Ascending aorta (tissue), 2 donors: ENCODE measurements at regions not wholly inside any gene's neighbourhood (a gene's known extent, or its start where the extent isn't known, plus 50 kb on each side); places are given as distances from the start of the nearest gene placed in this dataset.
"Not testable (repeated sequence)": the region's sequence is repeated elsewhere in the genome, so short reads cannot be mapped to it uniquely, and the experiment has no call there.

Experiments used
- DNase-seq, 2 donors: peaks; one replicate each; pipeline ENCODE4 v3.0.0-alpha.2; 2019; ENCODE audit warnings: low spot score in 2 of 2
- H3K27ac ChIP-seq, 2 donors: fragments of 200-600 bp; sonication (generic); one replicate each; pipeline ENCODE4 v1.5.1; 2016 to 2017; ENCODE audit warnings: mild to moderate bottlenecking in 1 of 2
- H3K27me3 ChIP-seq: fragments of 200-600 bp; sonication (generic); one replicate; pipeline ENCODE4 v1.5.1; 2017
- H3K36me3 ChIP-seq, 2 donors: fragments of 200-600 bp; sonication (generic); one replicate each; pipeline ENCODE4 v1.5.1; 2016
- H3K4me1 ChIP-seq, 2 donors: fragments of 200-600 bp; sonication (generic); one replicate each; pipeline ENCODE4 v1.5.1; 2016 to 2017; ENCODE audit warnings: mild to moderate bottlenecking in 1 of 2
- H3K4me3 ChIP-seq, 2 donors: fragments of 200-600 bp; sonication (generic); one replicate each; pipeline ENCODE4 v1.5.1; 2016 to 2017; ENCODE audit warnings: mild to moderate bottlenecking in 1 of 2
- H3K9me3 ChIP-seq, 2 donors: fragments of 200-600 bp; sonication (generic); one replicate each; pipeline ENCODE4 v1.5.1; 2016
- intact Hi-C: fragments of 100-400 bp; cut with DNase I; formaldehyde crosslinking; loops from one replicate; pipeline ENCODE4 v1.15.1; 2023
- TF ChIP-seq, protein P1 (sequence below), 3 experiments: fragments of 200-600 bp in 2 of 3; fragments of 450-650 bp in 1 of 3; sonication (generic) in 2 of 3; IDR thresholded peaks; one replicate each; pipeline ENCODE4 v1.5.1; 2016 to 2019; ENCODE audit warnings: antibody characterized with exemption in 3 of 3, mild to moderate bottlenecking in 1 of 3, moderate library complexity in 1 of 3

DNA sequence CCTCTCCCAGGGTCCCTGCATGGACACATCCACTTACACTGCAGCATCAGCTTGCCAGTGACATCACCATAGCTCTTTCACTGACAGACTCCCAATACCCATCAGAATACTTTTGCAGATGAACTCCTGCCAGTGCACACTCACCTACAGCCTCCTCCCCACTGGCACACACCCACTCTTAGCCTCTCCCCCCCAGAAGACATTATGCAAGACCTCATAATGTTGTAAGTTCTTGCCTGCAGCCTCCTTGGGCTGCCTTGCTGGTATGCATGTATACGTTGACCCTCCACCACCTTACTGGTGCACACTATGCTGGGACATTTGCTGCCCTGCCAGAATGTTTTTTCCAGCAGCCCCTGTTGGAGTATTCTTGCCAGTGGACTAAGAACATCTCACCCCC lies 324.2 kb downstream of the AEBP2 start:
- Histone ChIP-seq H3K27me3 (no peaks in the 10 kb centered on the region), H3K4me1 (peaks cover 0 to 12% of the 10 kb centered on the region in 2 donors), H3K27ac (peak overlapping the region; percentile 48 to 51), H3K36me3 (no peaks in the 10 kb centered on the region), H3K4me3 (no peak overlapping the region), H3K9me3 (no peaks in the 10 kb centered on the region)
- TF ChIP-seq, protein P1, sequence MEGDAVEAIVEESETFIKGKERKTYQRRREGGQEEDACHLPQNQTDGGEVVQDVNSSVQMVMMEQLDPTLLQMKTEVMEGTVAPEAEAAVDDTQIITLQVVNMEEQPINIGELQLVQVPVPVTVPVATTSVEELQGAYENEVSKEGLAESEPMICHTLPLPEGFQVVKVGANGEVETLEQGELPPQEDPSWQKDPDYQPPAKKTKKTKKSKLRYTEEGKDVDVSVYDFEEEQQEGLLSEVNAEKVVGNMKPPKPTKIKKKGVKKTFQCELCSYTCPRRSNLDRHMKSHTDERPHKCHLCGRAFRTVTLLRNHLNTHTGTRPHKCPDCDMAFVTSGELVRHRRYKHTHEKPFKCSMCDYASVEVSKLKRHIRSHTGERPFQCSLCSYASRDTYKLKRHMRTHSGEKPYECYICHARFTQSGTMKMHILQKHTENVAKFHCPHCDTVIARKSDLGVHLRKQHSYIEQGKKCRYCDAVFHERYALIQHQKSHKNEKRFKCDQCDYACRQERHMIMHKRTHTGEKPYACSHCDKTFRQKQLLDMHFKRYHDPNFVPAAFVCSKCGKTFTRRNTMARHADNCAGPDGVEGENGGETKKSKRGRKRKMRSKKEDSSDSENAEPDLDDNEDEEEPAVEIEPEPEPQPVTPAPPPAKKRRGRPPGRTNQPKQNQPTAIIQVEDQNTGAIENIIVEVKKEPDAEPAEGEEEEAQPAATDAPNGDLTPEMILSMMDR (IDR thresholded peaks at IDR 0.05), result no peak
- DNase-seq, result no peak
- intact Hi-C loops, result no loop called here

DNA sequence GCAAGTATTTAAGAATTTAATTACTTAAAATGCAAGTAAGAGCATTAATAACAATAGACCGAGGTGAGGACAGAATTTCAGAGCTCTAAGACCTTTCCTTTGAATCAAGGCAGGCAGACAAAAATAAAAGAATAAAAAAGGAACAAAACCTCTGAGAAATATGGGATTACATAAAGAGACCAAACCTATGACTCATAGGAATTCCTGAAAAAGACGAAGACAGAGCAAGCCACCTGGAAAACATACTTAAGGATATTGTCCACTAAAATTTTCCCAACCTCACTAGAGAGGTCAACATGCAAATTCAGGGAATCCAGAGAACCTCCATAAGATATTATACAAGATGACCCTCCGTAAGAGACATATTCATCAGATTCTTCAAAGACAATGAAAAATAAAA lies 325.1 kb downstream of the AEBP2 start:
- intact Hi-C loops, result no loop called here
- no peaks in the 10 kb centered on the region for H3K27me3 ChIP-seq
- H3K9me3 ChIP-seq, result no peaks in the 10 kb centered on the region
- no peak overlapping the region for H3K4me3 ChIP-seq
- DNase-seq, result no peak
- peaks cover 0 to 10% of the 10 kb centered on the region in 2 donors for H3K4me1 ChIP-seq
- TF ChIP-seq, protein P1 (IDR thresholded peaks at IDR 0.05), result no peak
- H3K36me3 ChIP-seq, result no peaks in the 10 kb centered on the region
- H3K27ac ChIP-seq, result peak overlapping the region; percentile 48 to 51

DNA sequence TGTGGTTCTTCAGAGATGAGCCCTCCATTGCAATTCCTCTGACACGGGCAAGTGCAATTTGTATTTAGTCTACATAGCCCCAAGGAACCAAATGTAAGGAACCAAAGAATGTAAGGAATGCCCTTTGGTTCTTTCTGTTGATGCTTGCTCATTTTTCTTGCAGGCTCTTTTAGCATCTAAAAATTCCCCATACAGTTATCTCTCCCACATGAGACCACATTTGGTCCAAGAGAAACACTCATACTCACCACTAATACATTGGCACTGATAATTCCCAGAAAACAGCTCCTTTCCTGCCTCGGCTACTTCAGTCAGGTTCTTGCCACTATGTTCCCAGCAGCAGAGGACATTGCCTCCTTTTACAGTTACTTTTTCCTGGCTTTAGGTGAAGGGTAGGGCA lies 332.6 kb downstream of the AEBP2 start:
- H3K27ac ChIP-seq, result peak overlapping the region; percentile 68 to 77
- no peaks in the 10 kb centered on the region for H3K36me3 ChIP-seq
- DNase-seq, result peak in 1 of 2 donors; percentile 79
- H3K4me1 ChIP-seq, result peaks cover 0 to 14% of the 10 kb centered on the region in 2 donors
- intact Hi-C loops, result loop anchor here (10.0 kb wide), 1 partner anchor 353 kb away; no protein-coding TSS in a partner anchor
- TF ChIP-seq, protein P1 (IDR thresholded peaks at IDR 0.05), result peak in 1 of 3 experiments; percentile 35
- no peak overlapping the region for H3K4me3 ChIP-seq
- H3K9me3 ChIP-seq, result no peaks in the 10 kb centered on the region
- no peaks in the 10 kb centered on the region for H3K27me3 ChIP-seq

DNA sequence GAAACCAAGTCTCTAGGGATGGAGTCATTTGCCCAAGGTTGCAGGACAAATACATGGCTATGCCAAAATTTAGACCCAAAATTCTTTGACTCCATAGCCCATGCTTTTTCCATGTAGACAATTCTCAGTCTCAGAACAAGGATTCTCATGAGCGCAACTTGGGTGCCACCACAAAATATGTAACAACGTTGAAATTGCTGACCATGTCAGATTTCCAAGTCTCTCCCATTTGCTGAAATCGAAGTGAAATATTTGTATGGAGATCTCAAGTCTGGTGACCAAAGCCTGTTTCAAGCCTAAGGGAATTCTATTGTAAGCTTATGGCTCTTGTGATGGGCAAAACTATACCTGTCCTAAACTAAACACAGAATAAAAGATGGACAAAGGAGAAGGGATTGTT lies 333.5 kb downstream of the AEBP2 start:
- Histone ChIP-seq H3K27ac (peak overlapping the region; percentile 68 to 77), H3K9me3 (no peaks in the 10 kb centered on the region), H3K4me1 (peaks cover 0 to 14% of the 10 kb centered on the region in 2 donors), H3K36me3 (no peaks in the 10 kb centered on the region), H3K4me3 (no peak overlapping the region), H3K27me3 (no peaks in the 10 kb centered on the region)
- intact Hi-C loops, result loop anchor here (10.0 kb wide), 1 partner anchor 352 kb away; no protein-coding TSS in a partner anchor
- DNase-seq, result no peak
- TF ChIP-seq, protein P1 (IDR thresholded peaks at IDR 0.05), result no peak

DNA sequence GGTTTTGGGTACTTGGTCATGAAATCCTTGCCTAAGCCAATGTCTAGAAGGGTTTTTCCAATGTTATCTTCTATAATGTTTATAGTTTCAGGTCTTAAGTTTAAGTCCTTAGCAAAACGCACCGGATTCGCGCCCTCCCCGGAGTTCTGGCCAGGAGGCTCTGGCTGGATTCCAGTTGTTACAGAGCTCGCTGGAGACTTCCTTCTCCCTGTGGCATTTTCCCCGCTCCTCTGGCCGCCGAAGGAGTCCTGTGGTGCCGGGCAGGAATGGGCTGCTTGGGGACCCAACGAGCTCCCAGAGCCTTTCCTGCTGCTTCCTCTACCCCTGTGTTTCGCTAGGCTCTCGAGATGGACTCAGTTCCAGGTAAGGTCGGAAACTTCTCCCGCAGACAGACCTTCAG lies 335.9 kb downstream of the AEBP2 start:
- Histone ChIP-seq H3K27ac (peak overlapping the region; percentile 53 to 76), H3K4me1 (peaks cover 12 to 32% of the 10 kb centered on the region in 2 donors), H3K36me3 (no peaks in the 10 kb centered on the region), H3K4me3 (peak overlapping the region; percentile 16 to 39), H3K27me3 (no peaks in the 10 kb centered on the region), H3K9me3 (no peaks in the 10 kb centered on the region)
- intact Hi-C loops, result loop anchor here (5.0 to 10.0 kb wide), 4 partner anchors 77 to 350 kb away; no protein-coding TSS in a partner anchor
- peak in 1 of 2 donors; percentile 72 for DNase-seq
- TF ChIP-seq, protein P1 (IDR thresholded peaks at IDR 0.05), result no peak

DNA sequence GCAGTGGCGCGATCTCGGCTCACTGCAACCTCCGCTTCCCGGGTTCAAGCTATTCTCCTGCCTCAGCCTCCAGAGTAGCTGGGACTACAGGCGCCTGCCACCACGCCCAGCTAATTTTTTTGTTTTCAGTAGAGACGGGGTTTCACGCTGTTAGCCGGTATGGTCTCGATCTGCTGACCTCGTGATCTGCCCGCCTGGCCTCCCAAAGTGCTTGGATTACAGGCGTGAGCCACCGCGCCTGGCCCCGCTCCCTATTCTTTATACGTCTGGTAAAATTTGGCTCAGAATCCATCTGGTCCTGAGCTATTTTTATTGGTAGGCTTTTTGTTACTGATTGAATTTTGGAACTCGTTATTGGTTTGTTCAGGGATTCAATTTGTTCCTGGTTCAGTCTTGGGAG lies 336.7 kb downstream of the AEBP2 start:
- not testable (repeated sequence) for DNase-seq, H3K9me3 ChIP-seq, H3K36me3 ChIP-seq, H3K27me3 ChIP-seq
- intact Hi-C loops, result loop anchor here (5.0 to 10.0 kb wide), 4 partner anchors 76 to 349 kb away; no protein-coding TSS in a partner anchor
- peaks cover 12 to 36% of the 10 kb centered on the region in 2 donors for H3K4me1 ChIP-seq
- peak overlapping the region in 1 of 2 donors; percentile 76 for H3K27ac ChIP-seq
- H3K4me3 ChIP-seq, result peak overlapping the region in 1 of 2 donors; percentile 39
